Transverse colon (tissue), 4 donors: ENCODE measurements at regions not wholly inside any gene's neighbourhood (a gene's known extent, or its start where the extent isn't known, plus 50 kb on each side); places are given as distances from the start of the nearest gene placed in this dataset.

Experiments
- DNase-seq: peaks from one replicate; pipeline ENCODE4 v3.0.0-alpha.2; 2019
- H3K27ac ChIP-seq, 4 donors: fragments of 200-600 bp; sonication (generic); 2 replicates each; pipeline ENCODE4 v1.5.1; 2016 to 2018; ENCODE audit warnings: inconsistent platforms in 4 of 4
- H3K27me3 ChIP-seq: fragments of 200-600 bp; sonication (generic); 2 replicates; pipeline ENCODE4 v1.5.1; 2017; ENCODE audit warnings: inconsistent platforms
- H3K36me3 ChIP-seq, 4 donors: fragments of 200-600 bp; sonication (generic); 2 replicates each; pipeline ENCODE4 v1.5.1; 2017 to 2019; ENCODE audit warnings: inconsistent platforms in 4 of 4
- H3K4me1 ChIP-seq, 4 donors: fragments of 200-600 bp; sonication (generic); 2 replicates each; pipeline ENCODE4 v1.5.1; 2017 to 2020; ENCODE audit warnings: inconsistent platforms in 4 of 4
- H3K4me3 ChIP-seq, 4 donors: fragments of 200-600 bp; sonication (generic); 1 replicate in 1 of 4; 2 replicates in 3 of 4; pipeline versions ENCODE4 v1.5.1 to v1.6.1; 2017 to 2019; ENCODE audit warnings: inconsistent platforms in 4 of 4
- H3K9me3 ChIP-seq, 2 donors: fragments of 200-600 bp; sonication (generic); 2 replicates each; pipeline ENCODE4 v1.5.1; 2017 to 2019; ENCODE audit warnings: inconsistent platforms in 2 of 2
- CTCF ChIP-seq, 5 experiments: fragments of 200-600 bp in 3 of 5; fragments of 450-650 bp in 2 of 5; sonication (generic) in 3 of 5; IDR thresholded peaks; 1 replicate in 2 of 5; 2 replicates in 3 of 5; pipeline ENCODE4 v1.5.1; 2016 to 2017; ENCODE audit warnings: antibody characterized with exemption in 5 of 5, inconsistent platforms in 3 of 5, mild to moderate bottlenecking in 2 of 5, moderate library complexity in 1 of 5
- EP300 ChIP-seq: sonication (generic); formaldehyde crosslinking; IDR thresholded peaks from one replicate; pipeline ENCODE4 v1.6.1; 2017; ENCODE audit warnings: antibody characterized with exemption, low read depth
- POLR2A ChIP-seq: fragments of 450-650 bp; IDR thresholded peaks from one replicate; pipeline ENCODE4 v1.6.1; 2016; ENCODE audit warnings: antibody characterized with exemption, mild to moderate bottlenecking, moderate library complexity
- POLR2AphosphoS5 ChIP-seq, 3 donors: sonication (generic); formaldehyde crosslinking; IDR thresholded peaks; one replicate each; pipeline ENCODE4 v1.6.1; 2016; ENCODE audit warnings: antibody characterized with exemption in 3 of 3
- WGBS, 2 donors: methylation state at CpG; one replicate each; pipeline ENCODE4 v1.1.5; 2018; ENCODE audit warnings: low coverage in 1 of 2; 5-methylcytosine and 5-hydroxymethylcytosine counted together
- in situ Hi-C, 4 donors: fragments of 200-750 bp; cut with MboI; loops; one replicate each; pipeline versions ENCODE4 v1.15.0 to v1.15.1; 2017; ENCODE audit warnings: low sequenced_read_pairs in 3 of 4, low pct_ligation_motif_present in 1 of 4, low pct_unique_long_range_greater_than_20kb in 1 of 4
- intact Hi-C: fragments of 100-400 bp; cut with DNase I; formaldehyde crosslinking; loops from one replicate; pipeline ENCODE4 v1.15.1; 2023; ENCODE audit warnings: low total_unique reads

DNA sequence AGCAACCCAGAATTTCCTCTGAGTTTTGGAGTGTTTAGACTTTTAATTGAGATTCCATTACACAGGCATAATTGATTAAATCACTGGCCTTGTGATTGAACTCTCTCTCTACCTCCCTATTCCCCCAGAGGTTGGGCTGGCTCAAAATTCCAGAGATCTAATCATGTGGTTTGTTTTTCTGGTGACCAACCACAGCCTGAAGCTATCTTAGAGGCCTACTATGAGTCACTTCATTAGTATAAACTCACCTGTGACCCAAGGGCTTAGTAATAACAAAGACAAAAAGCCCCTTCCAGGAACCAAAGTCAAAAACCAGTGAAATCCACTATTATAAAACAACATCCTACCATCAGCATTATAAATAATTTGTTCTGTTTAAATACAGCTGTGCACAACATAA is 992.5 kb upstream of the CITED2 start:
- DNase-seq: no peak
- H3K9me3 ChIP-seq: no peaks in the 10 kb centered on the region
- intact Hi-C loops: no loop called here
- TF ChIP-seq POLR2A: no peak
- no peak for TF ChIP-seq EP300
- no peak for TF ChIP-seq POLR2AphosphoS5 (IDR thresholded peaks at IDR 0.05)
- TF ChIP-seq CTCF (IDR thresholded peaks at IDR 0.05): no peak
- in situ Hi-C loops: no loop called here
- no peak overlapping the region for H3K4me3 ChIP-seq
- no peak overlapping the region for H3K27ac ChIP-seq
- H3K36me3 ChIP-seq: no peaks in the 10 kb centered on the region
- H3K4me1 ChIP-seq: peaks cover 0 to 3% (median 0%) of the 10 kb centered on the region in 4 donors
- H3K27me3 ChIP-seq: no peaks in the 10 kb centered on the region

- intact Hi-C loops: no loop called here
These were observed 990.5 kb upstream of the CITED2 start for GRCh38 chr6:140364916-140365315.

DNA sequence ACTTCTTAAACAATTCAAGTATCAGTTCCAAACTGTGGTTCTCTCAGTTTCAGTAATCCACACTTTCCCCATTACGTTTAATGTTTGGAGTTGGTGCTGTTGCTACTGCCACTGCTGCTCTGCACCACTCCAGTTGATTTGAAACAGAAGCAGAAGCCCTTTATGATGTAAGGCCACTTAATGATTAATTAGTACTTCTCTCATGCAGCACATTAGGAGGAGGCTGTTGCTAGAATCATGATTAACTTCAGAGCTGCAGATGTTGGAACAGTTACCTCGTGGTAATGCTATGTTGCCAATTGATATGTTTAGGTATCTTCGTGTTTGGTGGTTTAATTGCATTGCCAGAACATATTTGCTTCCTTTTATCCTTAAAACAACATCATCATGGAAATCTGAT is 986.2 kb upstream of the CITED2 start:
- DNase-seq: no peak
- TF ChIP-seq POLR2A (no peak), POLR2AphosphoS5 (IDR thresholded peaks at IDR 0.05) (peak in 1 of 3 donors; percentile 24)
- Histone ChIP-seq H3K9me3 (no peaks in the 10 kb centered on the region), H3K36me3 (no peaks in the 10 kb centered on the region), H3K4me3 (no peak overlapping the region), H3K27ac (no peak overlapping the region), H3K4me1 (no peaks in the 10 kb centered on the region), H3K27me3 (no peaks in the 10 kb centered on the region)
- WGBS, 2 donors: 45 to 66% methylated on average over 3 of the region's 3 CpGs
- intact Hi-C loops (no loop called here), in situ Hi-C loops (no loop called here)

More at GRCh38 chr6:140364916-140365315, 990.5 kb upstream of the CITED2 start:
- Histone ChIP-seq H3K36me3 (no peaks in the 10 kb centered on the region), H3K4me1 (no peaks in the 10 kb centered on the region), H3K27me3 (no peaks in the 10 kb centered on the region), H3K27ac (no peak overlapping the region), H3K9me3 (no peaks in the 10 kb centered on the region), H3K4me3 (no peak overlapping the region)
- in situ Hi-C loops: no loop called here
- TF ChIP-seq POLR2AphosphoS5 (IDR thresholded peaks at IDR 0.05) (no peak), CTCF (IDR thresholded peaks at IDR 0.05) (no peak), POLR2A (no peak), EP300 (no peak)
- DNase-seq: no peak

GRCh38 chr6:140355476-140355875 is 981.0 kb upstream of the CITED2 start:
- TF ChIP-seq CTCF (IDR thresholded peaks at IDR 0.05) (no peak), EP300 (no peak), POLR2A (no peak)
- 29 to 87% methylated on average over 1 of the region's 1 CpG for WGBS, 2 donors
- in situ Hi-C loops: no loop called here
- Histone ChIP-seq H3K4me1 (no peaks in the 10 kb centered on the region), H3K9me3 (no peaks in the 10 kb centered on the region), H3K27me3 (no peaks in the 10 kb centered on the region), H3K36me3 (no peaks in the 10 kb centered on the region), H3K27ac (no peak overlapping the region), H3K4me3 (no peak overlapping the region)
- no peak for DNase-seq
- intact Hi-C loops: no loop called here

DNA sequence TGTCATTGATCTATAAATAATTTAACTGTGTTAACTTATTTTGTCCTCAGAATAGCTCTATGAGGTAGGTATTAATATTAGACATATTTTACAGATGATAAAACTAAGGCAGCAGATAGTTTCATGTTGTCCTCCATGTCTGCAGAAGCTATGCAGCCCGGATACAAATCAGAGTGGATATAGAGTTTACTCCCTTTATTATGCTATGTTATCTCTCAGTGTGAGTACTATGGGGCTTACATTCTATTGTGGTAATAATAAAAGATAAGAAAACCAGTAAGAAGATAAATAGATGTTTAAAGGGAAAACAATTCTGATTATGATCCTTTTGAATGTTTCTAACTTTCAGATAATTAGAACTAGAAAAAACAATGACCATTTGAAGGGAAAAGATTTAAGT is 979.8 kb upstream of the CITED2 start:
- DNase-seq: no peak
- H3K4me3 ChIP-seq: no peak overlapping the region
- H3K9me3 ChIP-seq: no peaks in the 10 kb centered on the region
- intact Hi-C loops (no loop called here), in situ Hi-C loops (no loop called here)
- 45 to 49% methylated on average over 1 of the region's 1 CpG for WGBS, 2 donors
- TF ChIP-seq CTCF (IDR thresholded peaks at IDR 0.05) (no peak), POLR2A (no peak), POLR2AphosphoS5 (IDR thresholded peaks at IDR 0.05) (no peak), EP300 (no peak)
- no peak overlapping the region for H3K27ac ChIP-seq
- H3K27me3 ChIP-seq: no peaks in the 10 kb centered on the region
- no peaks in the 10 kb centered on the region for H3K4me1 ChIP-seq
- H3K36me3 ChIP-seq: no peaks in the 10 kb centered on the region
